ENCODE measurements at regions not wholly inside any gene's neighbourhood (a gene's known extent, or its start where the extent isn't known, plus 50 kb on each side); places are given as distances from the start of the nearest gene placed in this dataset.

- no peak overlapping the region for H3K4me3 ChIP-seq (ENCODE audit: low read depth, low read length)
- no peak for TF ChIP-seq CTCF (IDR thresholded peaks at IDR 0.05; ENCODE audit: low read depth, low read length, missing control alignments)
- DNase-seq (ENCODE audit: low read depth): no peak
Observed at GRCh38 chr20:59537991-59538390, 66.3 kb upstream of the PHACTR3 start.

- no peak for DNase-seq (ENCODE audit: low read depth)
- TF ChIP-seq CTCF (IDR thresholded peaks at IDR 0.05; ENCODE audit: low read depth, low read length, missing control alignments): no peak
- no peak overlapping the region for H3K4me3 ChIP-seq (ENCODE audit: low read depth, low read length)
Observed at GRCh38 chr20:59547596-59547995, 56.7 kb upstream of the PHACTR3 start.
